HCT116 (cell line): ENCODE measurements at regions not wholly inside any gene's neighbourhood (a gene's known extent, or its start where the extent isn't known, plus 50 kb on each side); places are given as distances from the start of the nearest gene placed in this dataset.

Experiments used
- ATAC-seq: fragments of 200-7000 bp; cut with Tn5 transposase; 2 replicates; pipeline ENCODE4 v1.9.1; 2020; ENCODE audit warnings: mild to moderate bottlenecking, moderate library complexity
- BruUV-seq: library from RNA; stranded (reverse); fragments of 400-500 nt; replicated peaks from 2 replicates; lab custom pipeline; 2021; lab: Mats Ljungman, UMichigan
- CTCF ChIA-PET: fragments of 300-600 bp; sonication (Branson Sonifier 250); formaldehyde crosslinking; loops from one replicate; lab custom pipeline; 2021; ENCODE audit warnings: antibody characterized with exemption; lab: Charles Lee
- POLR2A ChIA-PET: fragments of 300-600, 350-600 bp; sonication (Branson Sonifier 250); formaldehyde crosslinking; loops from one replicate; lab custom pipeline; 2021; ENCODE audit warnings: antibody characterized with exemption; lab: Charles Lee
- RAD21 ChIA-PET, 2 experiments: fragments of 300-600 bp; sonication (Branson Sonifier 250); formaldehyde crosslinking; loops; one replicate each; lab custom pipeline; 2023; ENCODE audit warnings: low total read pairs in 2 of 2; ENCODE audit not compliant: uncharacterized antibody in 2 of 2, unreplicated experiment in 2 of 2, low non-redundant PET in 1 of 2; lab: Charles Lee
- DNase-seq: peaks from one replicate; pipeline ENCODE4 v3.0.0-alpha.2; 2010; ENCODE audit warnings: low read depth, low spot score
- H2AFZ ChIP-seq: fragments of 200-600 bp; shearing (Covaris generic), sonication (generic); 2 replicates; pipeline ENCODE4 v1.6.1; 2017; ENCODE audit warnings: low read depth, mixed run types, mixed read lengths, antibody characterized with exemption, low read length; ENCODE audit not compliant: poor library complexity, severe bottlenecking
- H3K27ac ChIP-seq: 2 replicates; pipeline ENCODE4 v1.5.1; 2012; ENCODE audit warnings: low read depth, low read length
- H3K27me3 ChIP-seq: fragments of 200-600 bp; sonication (generic); 2 replicates; pipeline ENCODE4 v1.6.1; 2016; ENCODE audit warnings: mixed run types, low read length, mixed read lengths; ENCODE audit not compliant: insufficient read depth
- H3K36me3 ChIP-seq, 2 experiments: fragments of 200-500 bp in 1 of 2; fragments of 200-600 bp in 1 of 2; sonication (Bioruptor generic) in 1 of 2; sonication (generic) in 1 of 2; 2 replicates each; pipeline versions ENCODE4 v1.5.1 to v1.6.1; 2014 to 2016; ENCODE audit warnings: low read length in 2 of 2, inconsistent platforms in 1 of 2, mixed read lengths in 1 of 2, mixed run types in 1 of 2; ENCODE audit not compliant: insufficient read depth in 2 of 2, control insufficient read depth in 1 of 2
- H3K4me1 ChIP-seq, 2 experiments: fragments of 200-600 bp in 1 of 2; sonication (generic) in 1 of 2; 2 replicates each; pipeline versions ENCODE4 v1.5.1 to v1.6.1; 2012 to 2017; ENCODE audit warnings: low read length in 2 of 2, inconsistent platforms in 1 of 2, mild to moderate bottlenecking in 1 of 2, mixed read lengths in 1 of 2, mixed run types in 1 of 2, moderate library complexity in 1 of 2; ENCODE audit not compliant: insufficient read depth in 2 of 2, control insufficient read depth in 1 of 2
- H3K4me2 ChIP-seq: fragments of 200-600 bp; sonication (generic); 2 replicates; pipeline ENCODE4 v1.6.1; 2017; ENCODE audit warnings: mixed run types, low read length, mixed read lengths
- H3K4me3 ChIP-seq, 2 experiments: fragments of 200-600 bp in 1 of 2; sonication (generic) in 1 of 2; replicated peaks in 1 of 2; 2 replicates each; pipeline ENCODE4 v1.5.1; 2011 to 2016; ENCODE audit warnings: low read length in 2 of 2, control low read depth in 1 of 2, low read depth in 1 of 2, mild to moderate bottlenecking in 1 of 2, mixed read lengths in 1 of 2, mixed run types in 1 of 2
- H3K79me2 ChIP-seq: fragments of 200-600 bp; sonication (generic); 2 replicates; pipeline ENCODE4 v1.6.1; 2017; ENCODE audit warnings: mild to moderate bottlenecking, mixed run types, low read length, moderate library complexity, mixed read lengths; ENCODE audit not compliant: insufficient read depth
- H3K9ac ChIP-seq: fragments of 200-600 bp; sonication (generic); 2 replicates; pipeline ENCODE4 v1.6.1; 2016; ENCODE audit warnings: low read length, mixed read lengths
- H3K9me2 ChIP-seq: fragments of 200-600 bp; sonication (generic), shearing (Covaris generic); 2 replicates; pipeline ENCODE4 v1.6.1; 2017; ENCODE audit warnings: mixed run types, mild to moderate bottlenecking, moderate library complexity; ENCODE audit not compliant: insufficient read depth
- H3K9me3 ChIP-seq, 2 experiments: fragments of 200-500 bp in 1 of 2; fragments of 200-600 bp in 1 of 2; sonication (Bioruptor generic) in 1 of 2; sonication (generic) in 1 of 2; 2 replicates each; pipeline ENCODE4 v1.6.1; 2014 to 2017; ENCODE audit warnings: low read length in 2 of 2, mixed read lengths in 2 of 2, inconsistent platforms in 1 of 2, low read depth in 1 of 2, mild to moderate bottlenecking in 1 of 2, mixed run types in 1 of 2, moderate library complexity in 1 of 2; ENCODE audit not compliant: control insufficient read depth in 1 of 2, insufficient read depth in 1 of 2
- H4K20me1 ChIP-seq: fragments of 200-600 bp; sonication (generic), shearing (Covaris generic); 2 replicates; pipeline ENCODE4 v1.6.1; 2017; ENCODE audit warnings: mixed run types, mild to moderate bottlenecking, moderate library complexity; ENCODE audit not compliant: insufficient read depth
- EGR1 ChIP-seq: IDR thresholded peaks from 2 replicates; pipeline ENCODE4 v1.6.1; 2012; ENCODE audit warnings: low read depth
- ELF1 ChIP-seq: IDR thresholded peaks from 2 replicates; pipeline ENCODE4 v1.6.1; 2012; ENCODE audit warnings: low read depth, borderline replicate concordance
- EZH2phosphoT487 ChIP-seq: fragments of 200-600 bp; IDR thresholded peaks from 2 replicates; pipeline ENCODE4 v1.6.1; 2018; ENCODE audit warnings: antibody characterized with exemption, borderline replicate concordance
- JUND ChIP-seq: IDR thresholded peaks from 2 replicates; pipeline ENCODE4 v1.6.1; 2012
- MAX ChIP-seq: IDR thresholded peaks from 2 replicates; pipeline ENCODE4 v1.6.1; 2012
- POLR2A ChIP-seq: IDR thresholded peaks from 2 replicates; pipeline ENCODE4 v1.7.0; 2011; ENCODE audit warnings: borderline replicate concordance; ENCODE audit not compliant: insufficient read depth, insufficient read length; ENCODE audit errors: extremely low read depth
- POLR2AphosphoS5 ChIP-seq: IDR thresholded peaks from 2 replicates; pipeline ENCODE4 v1.6.1; 2011; ENCODE audit warnings: mild to moderate bottlenecking, low read depth, low read length, moderate library complexity
- REST ChIP-seq: IDR thresholded peaks from 2 replicates; pipeline ENCODE4 v1.6.1; 2012; ENCODE audit warnings: low read depth
- SP1 ChIP-seq: IDR thresholded peaks from 2 replicates; pipeline ENCODE4 v1.6.1; 2012; ENCODE audit warnings: low read depth
- SRF ChIP-seq: IDR thresholded peaks from 2 replicates; pipeline ENCODE4 v1.6.1; 2012; ENCODE audit warnings: low read depth
- TCF7L2 ChIP-seq: IDR thresholded peaks from 2 replicates; pipeline ENCODE4 v1.7.0; 2011; ENCODE audit warnings: borderline replicate concordance, inconsistent platforms; ENCODE audit not compliant: insufficient read depth, insufficient read length; ENCODE audit errors: extremely low read depth
- YY1 ChIP-seq: IDR thresholded peaks from 2 replicates; pipeline ENCODE4 v1.6.1; 2011; ENCODE audit warnings: low read length, low read depth, moderate library complexity, mild to moderate bottlenecking; ENCODE audit not compliant: insufficient replicate concordance; ENCODE audit errors: extremely low read depth
- ZBTB33 ChIP-seq: IDR thresholded peaks from 2 replicates; pipeline ENCODE4 v1.6.1; 2011; ENCODE audit warnings: mild to moderate bottlenecking, low read length, moderate library complexity; ENCODE audit not compliant: insufficient replicate concordance; ENCODE audit errors: extremely low read depth
- ZFX ChIP-seq: fragments of 450-650 bp; IDR thresholded peaks from 2 replicates; pipeline ENCODE4 v1.6.1; 2017
- intact Hi-C: fragments of 100-400 bp; cut with micrococcal nuclease; formaldehyde crosslinking; loops from 2 replicates; pipeline ENCODE4 v1.10.0; 2022

GRCh38 chr2:33897741-33898140 lies 298.6 kb upstream of the FAM98A start:
- RAD21 ChIA-PET: no interaction called here
- DNase-seq (no peak), ATAC-seq (no peak)
- no peaks in the 10 kb centered on the region for H3K36me3 ChIP-seq
- H3K4me1 ChIP-seq: no peaks in the 10 kb centered on the region
- no peaks in the 10 kb centered on the region for H4K20me1 ChIP-seq
- CTCF ChIA-PET: no interaction called here
- no TSS peak for BruUV-seq
- H3K4me2 ChIP-seq: no peak overlapping the region
- POLR2A ChIA-PET: no interaction called here
- intact Hi-C loops: no loop called here
- no peak overlapping the region for H2AFZ ChIP-seq
- H3K79me2 ChIP-seq: no peaks in the 10 kb centered on the region
- no peaks in the 10 kb centered on the region for H3K27me3 ChIP-seq
- H3K9ac ChIP-seq: no peak overlapping the region
- no peak overlapping the region for H3K27ac ChIP-seq
- no peaks in the 10 kb centered on the region for H3K9me2 ChIP-seq
- H3K4me3 ChIP-seq: no peak overlapping the region
- TF ChIP-seq JUND (no peak), TCF7L2 (no peak), EGR1 (no peak), ELF1 (no peak), REST (no peak), POLR2AphosphoS5 (no peak), ZBTB33 (no peak), YY1 (no peak), MAX (no peak), EZH2phosphoT487 (no peak), POLR2A (no peak), SRF (no peak), ZFX (no peak), SP1 (no peak)
- H3K9me3 ChIP-seq: no peaks in the 10 kb centered on the region
